Hepatocyte (in vitro differentiated cells): ENCODE measurements at regions not wholly inside any gene's neighbourhood (a gene's known extent, or its start where the extent isn't known, plus 50 kb on each side); places are given as distances from the start of the nearest gene placed in this dataset.

ENCODE experiments used
- DNase-seq: peaks from one replicate; pipeline ENCODE4 v3.0.0-alpha.2; 2016; ENCODE audit warnings: low spot score
- H2AFZ ChIP-seq: fragments of 200-600 bp; sonication (generic); 2 replicates; pipeline ENCODE4 v1.6.0; 2016; ENCODE audit warnings: antibody characterized with exemption, mild to moderate bottlenecking
- H3K27ac ChIP-seq: fragments of 200-600 bp; sonication (generic); 2 replicates; pipeline ENCODE4 v1.5.1; 2016; ENCODE audit warnings: mild to moderate bottlenecking
- H3K27me3 ChIP-seq: fragments of 200-600 bp; sonication (generic); 2 replicates; pipeline ENCODE4 v1.6.1; 2016
- H3K36me3 ChIP-seq: fragments of 200-600 bp; sonication (generic); replicated peaks from 2 replicates; pipeline ENCODE4 v1.5.1; 2016; ENCODE audit warnings: low read depth; ENCODE audit not compliant: insufficient read depth
- H3K4me1 ChIP-seq: fragments of 200-600 bp; sonication (generic); 2 replicates; pipeline ENCODE4 v1.5.1; 2016; ENCODE audit warnings: mild to moderate bottlenecking, moderate library complexity; ENCODE audit not compliant: insufficient read depth
- H3K4me2 ChIP-seq: fragments of 200-600 bp; sonication (generic); 2 replicates; pipeline ENCODE4 v1.6.0; 2016
- H3K4me3 ChIP-seq: fragments of 200-600 bp; sonication (generic); 2 replicates; pipeline ENCODE4 v1.5.1; 2016; ENCODE audit warnings: mild to moderate bottlenecking
- H3K79me2 ChIP-seq: fragments of 200-600 bp; sonication (generic); 2 replicates; pipeline ENCODE4 v1.6.0; 2017; ENCODE audit warnings: mild to moderate bottlenecking
- H3K9me2 ChIP-seq: fragments of 200-600 bp; sonication (generic); replicated peaks from 2 replicates; pipeline ENCODE4 v1.6.0; 2017; ENCODE audit warnings: mild to moderate bottlenecking; ENCODE audit not compliant: insufficient read depth
- H3K9me3 ChIP-seq: fragments of 200-600 bp; sonication (generic); 2 replicates; pipeline ENCODE4 v1.5.1; 2016; ENCODE audit warnings: low read depth, mild to moderate bottlenecking
- H4K20me1 ChIP-seq: fragments of 200-600 bp; sonication (generic); 2 replicates; pipeline ENCODE4 v1.6.0; 2016; ENCODE audit warnings: mild to moderate bottlenecking; ENCODE audit not compliant: insufficient read depth, poor library complexity, severe bottlenecking
- EZH2 ChIP-seq: fragments of 200-600 bp; sonication (generic); IDR thresholded peaks from 2 replicates; pipeline ENCODE4 v1.6.1; 2016; ENCODE audit warnings: antibody characterized with exemption, mild to moderate bottlenecking, borderline replicate concordance
- EZH2phosphoT487 ChIP-seq: fragments of 200-600 bp; sonication (generic); IDR thresholded peaks from one replicate; pipeline ENCODE4 v1.6.1; 2018; ENCODE audit warnings: antibody characterized with exemption, mild to moderate bottlenecking, low read depth, moderate library complexity; ENCODE audit not compliant: unreplicated experiment, severe bottlenecking
- WGBS: methylation state at CpG from one replicate; pipeline ENCODE4 v1.1.6; 2016; ENCODE audit warnings: low lambda C conversion rate; ENCODE audit errors: missing lambda C conversion rate; 5-methylcytosine and 5-hydroxymethylcytosine counted together
- TF ChIP-seq, protein P1 (sequence below): fragments of 200-600 bp; sonication (generic); IDR thresholded peaks from 2 replicates; pipeline ENCODE4 v1.5.1; 2016; ENCODE audit warnings: antibody characterized with exemption, mild to moderate bottlenecking; ENCODE audit not compliant: poor library complexity

DNA sequence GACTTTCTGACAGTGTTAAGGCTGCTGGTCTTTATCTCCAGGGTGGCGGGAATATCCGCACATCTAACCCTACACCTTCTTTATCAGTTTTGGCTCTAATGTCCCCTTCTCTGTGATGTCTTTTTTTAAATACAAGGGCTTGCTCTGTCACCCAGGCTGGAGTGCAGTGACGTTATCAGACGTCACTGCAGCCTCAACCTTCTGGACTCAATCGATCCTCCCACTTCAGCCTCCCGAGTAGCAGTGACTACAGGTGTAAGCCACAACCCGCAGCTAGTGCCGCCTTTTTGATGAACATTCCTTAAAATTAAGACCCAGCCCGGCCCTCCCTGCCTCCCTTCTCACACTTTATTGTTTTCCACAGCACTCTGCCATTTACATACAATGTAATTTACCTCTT is 120.1 kb upstream of the CDH4 start:
- no peak overlapping the region for H3K27ac ChIP-seq
- H2AFZ ChIP-seq, result no peak overlapping the region
- H3K4me2 ChIP-seq, result no peak overlapping the region
- no peaks in the 10 kb centered on the region for H3K4me1 ChIP-seq
- H3K27me3 ChIP-seq, result peaks cover 15% of the 10 kb centered on the region
- H3K36me3 ChIP-seq, result no peaks in the 10 kb centered on the region
- H4K20me1 ChIP-seq, result no peaks in the 10 kb centered on the region
- no peak overlapping the region for H3K4me3 ChIP-seq
- TF ChIP-seq EZH2, result no peak
- TF ChIP-seq, protein P1, sequence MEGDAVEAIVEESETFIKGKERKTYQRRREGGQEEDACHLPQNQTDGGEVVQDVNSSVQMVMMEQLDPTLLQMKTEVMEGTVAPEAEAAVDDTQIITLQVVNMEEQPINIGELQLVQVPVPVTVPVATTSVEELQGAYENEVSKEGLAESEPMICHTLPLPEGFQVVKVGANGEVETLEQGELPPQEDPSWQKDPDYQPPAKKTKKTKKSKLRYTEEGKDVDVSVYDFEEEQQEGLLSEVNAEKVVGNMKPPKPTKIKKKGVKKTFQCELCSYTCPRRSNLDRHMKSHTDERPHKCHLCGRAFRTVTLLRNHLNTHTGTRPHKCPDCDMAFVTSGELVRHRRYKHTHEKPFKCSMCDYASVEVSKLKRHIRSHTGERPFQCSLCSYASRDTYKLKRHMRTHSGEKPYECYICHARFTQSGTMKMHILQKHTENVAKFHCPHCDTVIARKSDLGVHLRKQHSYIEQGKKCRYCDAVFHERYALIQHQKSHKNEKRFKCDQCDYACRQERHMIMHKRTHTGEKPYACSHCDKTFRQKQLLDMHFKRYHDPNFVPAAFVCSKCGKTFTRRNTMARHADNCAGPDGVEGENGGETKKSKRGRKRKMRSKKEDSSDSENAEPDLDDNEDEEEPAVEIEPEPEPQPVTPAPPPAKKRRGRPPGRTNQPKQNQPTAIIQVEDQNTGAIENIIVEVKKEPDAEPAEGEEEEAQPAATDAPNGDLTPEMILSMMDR, result no peak
- no peak for TF ChIP-seq EZH2phosphoT487
- no peaks in the 10 kb centered on the region for H3K9me2 ChIP-seq
- H3K79me2 ChIP-seq, result no peaks in the 10 kb centered on the region
- H3K9me3 ChIP-seq, result no peaks in the 10 kb centered on the region
- 88% methylated on average over 9 of the region's 9 CpGs for WGBS
- DNase-seq, result no peak

DNA sequence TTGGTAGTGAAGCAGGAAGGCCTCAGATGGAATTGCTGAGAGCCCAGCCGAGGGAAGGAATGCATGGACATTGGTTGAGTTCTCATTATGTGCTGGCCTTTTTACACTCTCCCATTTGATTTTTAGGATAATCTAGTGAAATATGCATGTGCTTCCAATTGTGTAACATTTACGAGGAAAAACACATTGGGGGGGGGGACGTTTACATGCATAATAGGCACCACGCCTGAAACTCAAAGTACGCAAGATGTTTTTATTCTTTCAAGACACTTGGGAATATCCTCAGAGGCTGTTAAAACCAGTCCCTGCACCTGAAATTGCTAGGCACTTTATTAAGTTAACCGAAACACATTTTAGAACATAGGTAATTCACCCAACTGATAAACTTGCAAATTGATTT is 118.5 kb upstream of the CDH4 start:
- Histone ChIP-seq H3K27ac (no peak overlapping the region), H3K4me3 (no peak overlapping the region), H3K9me2 (no peaks in the 10 kb centered on the region), H3K4me2 (no peak overlapping the region), H3K9me3 (no peaks in the 10 kb centered on the region), H3K27me3 (peaks cover 26% of the 10 kb centered on the region), H3K4me1 (no peaks in the 10 kb centered on the region), H3K36me3 (no peaks in the 10 kb centered on the region), H2AFZ (no peak overlapping the region), H4K20me1 (no peaks in the 10 kb centered on the region), H3K79me2 (no peaks in the 10 kb centered on the region)
- 76% methylated on average over 6 of the region's 6 CpGs for WGBS
- DNase-seq, result no peak
- TF ChIP-seq EZH2phosphoT487, result no peak
- no peak for TF ChIP-seq EZH2
- TF ChIP-seq, protein P1, result no peak

DNA sequence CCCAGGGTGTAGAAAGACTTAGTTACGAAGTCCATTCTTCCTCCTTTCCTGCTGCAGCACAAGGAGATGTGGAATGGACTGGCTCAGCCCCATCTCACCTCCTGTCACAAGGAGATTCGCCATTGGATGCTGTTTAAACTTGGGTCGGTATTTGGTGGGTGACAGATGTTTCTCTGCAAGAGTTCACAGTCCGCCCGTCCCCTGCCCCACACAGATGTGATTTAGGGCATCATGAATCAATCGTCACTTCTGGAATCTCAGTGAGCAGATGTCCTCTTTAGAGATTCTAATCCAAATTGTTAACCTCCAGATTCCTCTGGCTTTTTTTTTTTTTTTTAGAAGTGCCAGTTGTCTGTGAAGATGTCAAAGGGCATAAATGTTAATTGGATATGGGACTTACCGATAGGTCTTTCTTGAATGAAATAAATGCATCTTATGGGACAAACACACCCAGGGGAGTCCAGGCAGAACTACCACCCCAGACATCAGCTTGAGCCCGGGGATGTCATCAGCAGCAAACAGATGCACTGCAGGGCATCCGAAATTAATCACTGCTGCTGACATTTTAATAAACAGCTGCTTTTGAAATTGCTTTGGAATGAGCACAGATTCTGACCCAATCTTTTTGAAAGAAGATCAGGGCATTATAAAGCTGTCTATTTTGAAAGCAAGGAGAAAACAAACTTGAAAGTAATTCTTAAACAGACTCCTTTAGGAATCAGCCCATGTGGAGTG is 117.6 kb upstream of the CDH4 start:
- no peak for DNase-seq
- H3K27ac ChIP-seq, result no peak overlapping the region
- H3K79me2 ChIP-seq, result no peaks in the 10 kb centered on the region
- no peaks in the 10 kb centered on the region for H4K20me1 ChIP-seq
- H3K4me2 ChIP-seq, result no peak overlapping the region
- H3K9me2 ChIP-seq, result no peaks in the 10 kb centered on the region
- no peak overlapping the region for H2AFZ ChIP-seq
- WGBS, result 52% methylated on average over 9 of the region's 9 CpGs
- TF ChIP-seq, protein P1, result no peak
- TF ChIP-seq EZH2, result no peak
- TF ChIP-seq EZH2phosphoT487, result no peak
- H3K36me3 ChIP-seq, result no peaks in the 10 kb centered on the region
- H3K27me3 ChIP-seq, result peaks cover 33% of the 10 kb centered on the region
- H3K9me3 ChIP-seq, result no peaks in the 10 kb centered on the region
- no peaks in the 10 kb centered on the region for H3K4me1 ChIP-seq
- H3K4me3 ChIP-seq, result no peak overlapping the region

DNA sequence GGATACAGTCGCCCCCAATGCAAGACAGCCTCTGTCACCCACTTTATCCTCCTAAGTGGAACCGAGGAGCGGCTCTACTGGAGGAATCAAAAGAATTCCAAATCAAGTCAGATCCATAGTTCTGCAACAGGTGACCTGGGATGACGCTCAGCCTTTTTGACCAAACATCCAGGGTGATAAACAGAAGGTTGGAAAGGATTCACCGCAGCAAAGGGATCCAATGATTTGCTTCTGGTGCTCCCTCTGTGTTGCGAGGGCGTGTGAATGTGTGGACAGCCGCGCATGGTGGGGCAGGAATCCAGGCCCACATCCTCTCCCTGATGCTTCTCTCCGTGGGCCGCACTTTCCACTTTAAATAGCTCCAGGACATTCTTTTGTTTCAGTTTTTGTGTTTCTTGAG is 116.8 kb upstream of the CDH4 start:
- no peak for DNase-seq
- no peaks in the 10 kb centered on the region for H3K4me1 ChIP-seq
- H4K20me1 ChIP-seq, result no peaks in the 10 kb centered on the region

More for the DNA sequence above, 116.8 kb upstream of the CDH4 start:
- Histone ChIP-seq H3K27me3 (peaks cover 33% of the 10 kb centered on the region), H3K4me2 (no peak overlapping the region), H3K27ac (no peak overlapping the region), H3K9me3 (no peaks in the 10 kb centered on the region), H3K36me3 (no peaks in the 10 kb centered on the region), H2AFZ (no peak overlapping the region), H3K9me2 (no peaks in the 10 kb centered on the region), H3K79me2 (no peaks in the 10 kb centered on the region), H3K4me3 (no peak overlapping the region)
- TF ChIP-seq, protein P1, result no peak
- TF ChIP-seq EZH2 (no peak), EZH2phosphoT487 (no peak)
- 71% methylated on average over 11 of the region's 11 CpGs for WGBS
